ENCODE measurements at regions not wholly inside any gene's neighbourhood (a gene's known extent, or its start where the extent isn't known, plus 50 kb on each side); places are given as distances from the start of the nearest gene placed in this dataset.

DNA sequence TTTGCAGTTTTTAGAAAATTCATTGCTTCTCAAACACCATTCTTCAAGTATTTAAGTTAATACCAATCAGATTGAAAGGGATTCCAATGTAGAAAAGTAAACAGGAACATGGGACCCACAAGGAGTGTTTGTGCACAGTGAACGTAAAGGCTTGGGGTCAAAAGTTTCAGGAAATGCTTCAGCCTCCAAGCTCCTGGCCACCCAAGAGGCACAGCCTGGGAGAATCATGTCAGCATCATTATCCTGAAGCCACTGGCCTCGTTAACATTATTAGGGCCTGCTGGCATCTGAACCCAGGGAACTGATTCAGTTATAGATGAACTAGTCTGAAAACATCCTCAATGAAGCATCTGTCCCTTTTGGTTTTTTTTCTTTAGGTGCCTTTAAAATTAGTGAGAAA, 122.9 kb downstream of the NXNL2 start:
- no peak for ATAC-seq (ENCODE audit: low read depth)
- 73% methylated on average over 2 of the region's 2 CpGs for WGBS (ENCODE audit: insufficient coverage)
- Histone ChIP-seq H3K79me2 (ENCODE audit: control insufficient read depth, insufficient read depth, low read length) (no peaks in the 10 kb centered on the region), H3K27ac (ENCODE audit: low read length in 2 of 2) (no peak overlapping the region), H2AFZ (ENCODE audit: insufficient read depth, low read depth, low read length, poor library complexity, severe bottlenecking) (no peak overlapping the region), H3K36me3 (replicated peaks in 1 of 2; ENCODE audit: control extremely low read depth in 1 of 2, control insufficient read depth in 1 of 2, extremely low read depth in 1 of 2, insufficient read depth in 2 of 2, low read length in 1 of 2) (no peaks in the 10 kb centered on the region), H3K27me3 (replicated peaks in 1 of 4; ENCODE audit: control extremely low read depth in 1 of 4, control insufficient read depth in 3 of 4, insufficient read depth in 4 of 4, low read length in 3 of 4) (no peaks in the 10 kb centered on the region), H4K20me1 (ENCODE audit: control insufficient read depth, insufficient read depth, low read length, poor library complexity, severe bottlenecking) (no peaks in the 10 kb centered on the region), H3K4me3 (ENCODE audit: control extremely low read depth in 1 of 5, extremely low read depth in 1 of 5, insufficient read depth in 1 of 5, low read depth in 2 of 5, low read length in 4 of 5) (no peak overlapping the region), H3K9me3 (ENCODE audit: control extremely low read depth in 1 of 3, control insufficient read depth in 2 of 3, insufficient read depth in 1 of 3, low read length in 2 of 3) (no peaks in the 10 kb centered on the region), H3K4me1 (ENCODE audit: control insufficient read depth in 2 of 2, insufficient read depth in 2 of 2, low read length in 2 of 2) (no peaks in the 10 kb centered on the region), H3K4me2 (replicated peaks; ENCODE audit: low read depth, low read length, poor library complexity, severe bottlenecking) (no peak overlapping the region), H3K9ac (ENCODE audit: low read length) (no peak overlapping the region)
- H3K27ac Mint-ChIP-seq: no peak overlapping the region
- intact Hi-C loops (cut with micrococcal nuclease): no loop called here
- no peak overlapping the region for H3K4me3 Mint-ChIP-seq
- POLR2A ChIA-PET: no interaction called here
- TF ChIP-seq, protein P1, sequence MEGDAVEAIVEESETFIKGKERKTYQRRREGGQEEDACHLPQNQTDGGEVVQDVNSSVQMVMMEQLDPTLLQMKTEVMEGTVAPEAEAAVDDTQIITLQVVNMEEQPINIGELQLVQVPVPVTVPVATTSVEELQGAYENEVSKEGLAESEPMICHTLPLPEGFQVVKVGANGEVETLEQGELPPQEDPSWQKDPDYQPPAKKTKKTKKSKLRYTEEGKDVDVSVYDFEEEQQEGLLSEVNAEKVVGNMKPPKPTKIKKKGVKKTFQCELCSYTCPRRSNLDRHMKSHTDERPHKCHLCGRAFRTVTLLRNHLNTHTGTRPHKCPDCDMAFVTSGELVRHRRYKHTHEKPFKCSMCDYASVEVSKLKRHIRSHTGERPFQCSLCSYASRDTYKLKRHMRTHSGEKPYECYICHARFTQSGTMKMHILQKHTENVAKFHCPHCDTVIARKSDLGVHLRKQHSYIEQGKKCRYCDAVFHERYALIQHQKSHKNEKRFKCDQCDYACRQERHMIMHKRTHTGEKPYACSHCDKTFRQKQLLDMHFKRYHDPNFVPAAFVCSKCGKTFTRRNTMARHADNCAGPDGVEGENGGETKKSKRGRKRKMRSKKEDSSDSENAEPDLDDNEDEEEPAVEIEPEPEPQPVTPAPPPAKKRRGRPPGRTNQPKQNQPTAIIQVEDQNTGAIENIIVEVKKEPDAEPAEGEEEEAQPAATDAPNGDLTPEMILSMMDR (IDR thresholded peaks at IDR 0.05): no peak
- no peak for TF ChIP-seq EZH2 (IDR thresholded peaks at IDR 0.05; ENCODE audit: borderline replicate concordance, insufficient read depth, low read depth, low read length, poor library complexity, severe bottlenecking)
- H3K9me3 Mint-ChIP-seq (ENCODE audit: insufficient read depth): no peaks in the 10 kb centered on the region
- no peaks in the 10 kb centered on the region for H3K27me3 Mint-ChIP-seq
- CTCF ChIA-PET: no interaction called here
- no peak for DNase-seq
- no peaks in the 10 kb centered on the region for H3K4me1 Mint-ChIP-seq

DNA sequence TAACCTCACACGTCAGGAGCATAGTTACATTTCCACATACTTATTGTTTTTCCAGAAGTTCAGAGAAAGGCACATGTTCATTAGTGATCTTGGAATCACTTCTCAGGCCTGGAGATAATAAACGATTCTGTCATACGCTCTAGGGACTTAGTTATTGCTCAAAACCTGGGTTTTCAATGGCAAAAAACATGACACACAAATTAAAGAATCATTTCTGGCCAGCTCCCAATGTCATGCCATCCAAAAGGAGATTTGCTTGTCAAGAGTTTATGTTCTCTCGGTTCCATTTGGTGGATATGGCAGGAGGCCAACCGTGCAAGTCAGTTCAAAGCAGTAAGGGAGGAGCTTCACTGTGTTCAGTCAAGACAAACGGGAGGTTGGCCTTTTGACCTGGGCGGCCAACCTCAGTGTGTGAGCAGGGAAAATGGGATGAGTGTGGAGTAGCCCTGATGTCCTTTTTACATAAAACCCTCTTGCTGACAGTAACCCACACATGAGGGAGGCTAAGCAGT, 123.4 kb downstream of the NXNL2 start:
- no peak for ATAC-seq (ENCODE audit: low read depth)
- no peak for DNase-seq
- Histone ChIP-seq H3K4me2 (replicated peaks; ENCODE audit: low read depth, low read length, poor library complexity, severe bottlenecking) (no peak overlapping the region), H3K9me3 (ENCODE audit: control extremely low read depth in 1 of 3, control insufficient read depth in 2 of 3, insufficient read depth in 1 of 3, low read length in 2 of 3) (no peaks in the 10 kb centered on the region), H3K9ac (ENCODE audit: low read length) (no peak overlapping the region), H3K4me3 (ENCODE audit: control extremely low read depth in 1 of 5, extremely low read depth in 1 of 5, insufficient read depth in 1 of 5, low read depth in 2 of 5, low read length in 4 of 5) (no peak overlapping the region), H2AFZ (ENCODE audit: insufficient read depth, low read depth, low read length, poor library complexity, severe bottlenecking) (no peak overlapping the region), H4K20me1 (ENCODE audit: control insufficient read depth, insufficient read depth, low read length, poor library complexity, severe bottlenecking) (no peaks in the 10 kb centered on the region), H3K4me1 (ENCODE audit: control insufficient read depth in 2 of 2, insufficient read depth in 2 of 2, low read length in 2 of 2) (no peaks in the 10 kb centered on the region), H3K79me2 (ENCODE audit: control insufficient read depth, insufficient read depth, low read length) (no peaks in the 10 kb centered on the region), H3K36me3 (replicated peaks in 1 of 2; ENCODE audit: control extremely low read depth in 1 of 2, control insufficient read depth in 1 of 2, extremely low read depth in 1 of 2, insufficient read depth in 2 of 2, low read length in 1 of 2) (no peaks in the 10 kb centered on the region), H3K27me3 (replicated peaks in 1 of 4; ENCODE audit: control extremely low read depth in 1 of 4, control insufficient read depth in 3 of 4, insufficient read depth in 4 of 4, low read length in 3 of 4) (no peaks in the 10 kb centered on the region), H3K27ac (ENCODE audit: low read length in 2 of 2) (no peak overlapping the region)
- no peaks in the 10 kb centered on the region for H3K9me3 Mint-ChIP-seq (ENCODE audit: insufficient read depth)
- H3K27me3 Mint-ChIP-seq: no peaks in the 10 kb centered on the region
- no peaks in the 10 kb centered on the region for H3K4me1 Mint-ChIP-seq
- intact Hi-C loops (cut with micrococcal nuclease): no loop called here
- no peak overlapping the region for H3K27ac Mint-ChIP-seq
- WGBS (ENCODE audit: insufficient coverage): 78% methylated on average over 4 of the region's 7 CpGs
- TF ChIP-seq, protein P1 (IDR thresholded peaks at IDR 0.05): no peak
- no peak for TF ChIP-seq EZH2 (IDR thresholded peaks at IDR 0.05; ENCODE audit: borderline replicate concordance, insufficient read depth, low read depth, low read length, poor library complexity, severe bottlenecking)
- H3K4me3 Mint-ChIP-seq: no peak overlapping the region
- CTCF ChIA-PET: no interaction called here
- POLR2A ChIA-PET: no interaction called here

All from B cell (primary cell).